HEK293 (cell line): ENCODE measurements at regions not wholly inside any gene's neighbourhood (a gene's known extent, or its start where the extent isn't known, plus 50 kb on each side); places are given as distances from the start of the nearest gene placed in this dataset.

ENCODE experiments used
- CTCF ChIA-PET: fragments of 350-600 bp; formaldehyde crosslinking; extraction: SDS; loops from one replicate; lab custom pipeline; 2021; ENCODE audit warnings: antibody characterized with exemption; lab: Yijun Ruan, JAX
- POLR2A ChIA-PET: fragments of 300-600 bp; formaldehyde crosslinking; extraction: SDS; loops from one replicate; lab custom pipeline; 2020; ENCODE audit warnings: antibody characterized with exemption, inconsistent platforms; lab: Yijun Ruan, JAX
- H3K27ac ChIP-seq: fragments of 200-500 bp; sonication (Bioruptor generic); 2 replicates; pipeline ENCODE4 v1.5.1; 2014; ENCODE audit warnings: low read depth, low read length, control low read depth, inconsistent platforms; ENCODE audit errors: extremely low read depth
- H3K36me3 ChIP-seq, 2 experiments: fragments of 200-500 bp in 1 of 2; sonication (Bioruptor generic) in 1 of 2; 1 replicate in 1 of 2; 2 replicates in 1 of 2; pipeline ENCODE4 v1.5.1; 2014 to 2017; ENCODE audit warnings: inconsistent platforms in 2 of 2, low read length in 2 of 2; ENCODE audit not compliant: control insufficient read depth in 2 of 2, insufficient read depth in 1 of 2
- H3K4me1 ChIP-seq: fragments of 200-500 bp; sonication (Bioruptor generic); 2 replicates; pipeline ENCODE4 v1.5.1; 2014; ENCODE audit warnings: mild to moderate bottlenecking, low read length, inconsistent platforms; ENCODE audit not compliant: control insufficient read depth, insufficient read depth
- H3K4me3 ChIP-seq: 2 replicates; pipeline ENCODE4 v1.5.1; 2011; ENCODE audit warnings: low read depth, mild to moderate bottlenecking, control low read depth, low read length, moderate library complexity
- H3K9me3 ChIP-seq: fragments of 200-500 bp; sonication (Bioruptor generic); 2 replicates; pipeline ENCODE4 v1.5.1; 2014; ENCODE audit warnings: low read depth, low read length, inconsistent platforms; ENCODE audit not compliant: control insufficient read depth, insufficient read depth
- GLI4 ChIP-seq: fragments of 450-650 bp; formaldehyde crosslinking; IDR thresholded peaks from 2 replicates; pipeline ENCODE4 v1.5.1; 2016; ENCODE audit warnings: missing biosample characterization, missing genetic modification characterization
- GLIS1 ChIP-seq: fragments of 450-650 bp; formaldehyde crosslinking; IDR thresholded peaks from 2 replicates; pipeline ENCODE4 v1.5.1; 2016; ENCODE audit warnings: missing biosample characterization, missing genetic modification characterization
- OSR2 ChIP-seq: fragments of 450-650 bp; formaldehyde crosslinking; IDR thresholded peaks from 2 replicates; pipeline ENCODE4 v1.5.1; 2016; ENCODE audit warnings: missing biosample characterization, missing genetic modification characterization
- ZNF175 ChIP-seq: fragments of 450-650 bp; formaldehyde crosslinking; IDR thresholded peaks from 2 replicates; pipeline ENCODE4 v1.5.1; 2016; ENCODE audit warnings: missing biosample characterization, missing genetic modification characterization
- ZNF274 ChIP-seq, 2 experiments: fragments of 200-500 bp in 1 of 2; fragments of 450-650 bp in 1 of 2; sonication (Bioruptor generic) in 1 of 2; formaldehyde crosslinking in 1 of 2; IDR thresholded peaks; 2 replicates each; pipeline versions ENCODE4 v1.5.1 to v1.6.1; 2014 to 2016; ENCODE audit warnings: borderline replicate concordance in 1 of 2, inconsistent platforms in 1 of 2, low read length in 1 of 2, missing biosample characterization in 1 of 2, missing genetic modification characterization in 1 of 2
- ZNF335 ChIP-seq: fragments of 450-650 bp; formaldehyde crosslinking; conservative IDR thresholded peaks from 2 replicates; pipeline ENCODE4 v1.5.1; 2016; ENCODE audit warnings: missing biosample characterization, missing genetic modification characterization
- ZNF350 ChIP-seq: fragments of 450-650 bp; formaldehyde crosslinking; IDR thresholded peaks from 2 replicates; pipeline ENCODE4 v1.5.0; 2017; ENCODE audit warnings: missing biosample characterization, mild to moderate bottlenecking, missing genetic modification characterization
- ZNF391 ChIP-seq: fragments of 450-650 bp; formaldehyde crosslinking; IDR thresholded peaks from 2 replicates; pipeline ENCODE4 v1.5.1; 2016; ENCODE audit warnings: low read depth, missing biosample characterization, missing genetic modification characterization, borderline replicate concordance
- ZNF544 ChIP-seq: fragments of 450-650 bp; formaldehyde crosslinking; IDR thresholded peaks from 2 replicates; pipeline ENCODE4 v1.5.0; 2017; ENCODE audit warnings: missing biosample characterization, missing genetic modification characterization
- ZNF548 ChIP-seq: fragments of 450-650 bp; formaldehyde crosslinking; IDR thresholded peaks from 2 replicates; pipeline ENCODE4 v1.5.1; 2016; ENCODE audit warnings: missing biosample characterization, missing genetic modification characterization
- ZNF561 ChIP-seq: fragments of 450-650 bp; IDR thresholded peaks from 2 replicates; pipeline ENCODE4 v1.5.1; 2018; ENCODE audit warnings: missing biosample characterization, missing genetic modification characterization, borderline replicate concordance
- ZNF639 ChIP-seq: fragments of 450-650 bp; formaldehyde crosslinking; IDR thresholded peaks from 2 replicates; pipeline ENCODE4 v1.5.1; 2016; ENCODE audit warnings: missing biosample characterization, missing genetic modification characterization
- ZNF645 ChIP-seq: fragments of 450-650 bp; formaldehyde crosslinking; IDR thresholded peaks from 2 replicates; pipeline ENCODE4; 2016; ENCODE audit warnings: missing biosample characterization, missing genetic modification characterization
- ZNF843 ChIP-seq: fragments of 450-650 bp; formaldehyde crosslinking; IDR thresholded peaks from 2 replicates; pipeline ENCODE4 v1.5.1; 2016; ENCODE audit warnings: missing biosample characterization, missing genetic modification characterization
- ZSCAN5A ChIP-seq: fragments of 450-650 bp; formaldehyde crosslinking; IDR thresholded peaks from 2 replicates; pipeline ENCODE4 v1.5.1; 2016; ENCODE audit warnings: missing biosample characterization, missing genetic modification characterization
- TF ChIP-seq, protein P1 (sequence below): IDR thresholded peaks from 2 replicates; pipeline ENCODE4 v1.6.1; 2011; ENCODE audit warnings: mild to moderate bottlenecking, low read depth, low read length, borderline replicate concordance

DNA sequence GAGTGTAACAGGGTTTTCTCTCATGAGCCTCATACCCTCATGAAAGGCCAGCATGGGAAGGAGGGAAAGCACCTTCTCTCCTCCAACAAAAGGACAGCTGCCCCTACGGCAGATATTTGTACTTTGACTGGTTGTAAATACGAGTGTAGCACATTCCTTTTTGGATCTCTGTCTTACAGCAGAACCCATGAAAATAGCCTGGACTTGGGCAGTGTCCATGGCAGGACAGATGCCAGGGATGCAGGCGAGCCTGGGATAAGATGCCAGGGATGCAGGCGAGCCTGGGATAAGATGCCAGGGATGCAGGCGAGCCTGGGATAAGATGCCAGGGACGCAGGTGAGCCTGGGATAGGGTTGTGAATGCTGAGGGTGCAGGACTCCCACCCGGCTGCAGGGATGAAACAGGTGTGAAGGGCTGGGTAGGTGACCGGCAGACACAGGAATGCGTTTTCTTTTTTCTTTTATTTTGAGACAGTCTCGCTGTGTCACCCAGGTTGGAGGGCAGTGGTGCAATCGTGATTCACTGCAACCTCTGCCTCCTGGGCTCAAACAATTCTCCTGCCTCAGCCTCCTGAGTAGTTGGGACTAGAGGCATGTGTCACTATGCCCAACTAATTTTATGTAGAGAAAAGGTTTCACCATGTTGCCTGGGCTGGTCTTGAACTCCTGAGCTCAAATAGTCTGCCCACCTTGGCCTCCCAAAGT is 120.0 kb downstream of the BEGAIN start:
- CTCF ChIA-PET = interaction anchor here (0.6 to 1.5 kb wide), 3 partner anchors 9 to 197 kb away, joined by 3 to 4 read pairs (median 3); no protein-coding TSS in a partner anchor

GRCh38 chr14:100467939-100468338 is 119.3 kb downstream of the BEGAIN start:
- peaks cover 14% of the 10 kb centered on the region for H3K4me1 ChIP-seq
- H3K9me3 ChIP-seq = no peaks in the 10 kb centered on the region
- TF ChIP-seq ZNF391 (no peak), ZNF350 (tag by site-specific recombination) (no peak), ZNF548 (tag by site-specific recombination) (no peak), ZNF561 (tag by site-specific recombination) (no peak), OSR2 (no peak), GLI4 (tag by site-specific recombination) (no peak), ZNF335 (tag by site-specific recombination) (no peak), ZNF175 (tag by site-specific recombination) (no peak), ZNF274 (IDR thresholded peaks at IDR 0.05; ENCODE audit: low read length) (no peak), ZNF274 (tag by site-specific recombination; IDR thresholded peaks at IDR 0.05; ENCODE audit: borderline replicate concordance) (no peak), GLIS1 (tag by site-specific recombination) (no peak)
- TF ChIP-seq, protein P1, sequence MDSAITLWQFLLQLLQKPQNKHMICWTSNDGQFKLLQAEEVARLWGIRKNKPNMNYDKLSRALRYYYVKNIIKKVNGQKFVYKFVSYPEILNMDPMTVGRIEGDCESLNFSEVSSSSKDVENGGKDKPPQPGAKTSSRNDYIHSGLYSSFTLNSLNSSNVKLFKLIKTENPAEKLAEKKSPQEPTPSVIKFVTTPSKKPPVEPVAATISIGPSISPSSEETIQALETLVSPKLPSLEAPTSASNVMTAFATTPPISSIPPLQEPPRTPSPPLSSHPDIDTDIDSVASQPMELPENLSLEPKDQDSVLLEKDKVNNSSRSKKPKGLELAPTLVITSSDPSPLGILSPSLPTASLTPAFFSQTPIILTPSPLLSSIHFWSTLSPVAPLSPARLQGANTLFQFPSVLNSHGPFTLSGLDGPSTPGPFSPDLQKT = no peak
- TF ChIP-seq, all 188 proteins: peak for 0
- ChIA-PET POLR2A (no interaction called here), CTCF (interaction anchor here (1.3 kb wide), 1 partner anchor 7 kb away, joined by 3 read pairs; no protein-coding TSS in a partner anchor)
- Histone ChIP-seq H3K27ac (no peak overlapping the region), H3K36me3 (no peaks in the 10 kb centered on the region), H3K4me3 (no peak overlapping the region)

More for the DNA sequence above, 120.0 kb downstream of the BEGAIN start:
- no peak overlapping the region for H3K4me3 ChIP-seq
- no peaks in the 10 kb centered on the region for H3K36me3 ChIP-seq
- H3K9me3 ChIP-seq = no peaks in the 10 kb centered on the region
- TF ChIP-seq ZSCAN5A (tag by site-specific recombination) (no peak), ZNF645 (tag by site-specific recombination) (no peak), ZNF274 (IDR thresholded peaks at IDR 0.05; ENCODE audit: low read length) (no peak), ZNF274 (tag by site-specific recombination; IDR thresholded peaks at IDR 0.05; ENCODE audit: borderline replicate concordance) (no peak), ZNF639 (tag by site-specific recombination) (no peak), ZNF544 (tag by site-specific recombination) (no peak), ZNF843 (tag by site-specific recombination) (no peak)
- peaks cover 13% of the 10 kb centered on the region for H3K4me1 ChIP-seq
- H3K27ac ChIP-seq = no peak overlapping the region
- POLR2A ChIA-PET = no interaction called here
